Activated CD8-positive, alpha-beta memory T cell treated with anti-CD3 and anti-CD28 coated beads, Interleukin-2, amount 50 U/mL, for 48 hours (primary cell): ENCODE measurements at regions not wholly inside any gene's neighbourhood (a gene's known extent, or its start where the extent isn't known, plus 50 kb on each side); places are given as distances from the start of the nearest gene placed in this dataset.
"Not testable (repeated sequence)": the region's sequence is repeated elsewhere in the genome, so short reads cannot be mapped to it uniquely, and the experiment has no call there.

Source experiments
- DNase-seq: peaks from one replicate; pipeline ENCODE4 v3.0.0-alpha.2; 2020

DNA sequence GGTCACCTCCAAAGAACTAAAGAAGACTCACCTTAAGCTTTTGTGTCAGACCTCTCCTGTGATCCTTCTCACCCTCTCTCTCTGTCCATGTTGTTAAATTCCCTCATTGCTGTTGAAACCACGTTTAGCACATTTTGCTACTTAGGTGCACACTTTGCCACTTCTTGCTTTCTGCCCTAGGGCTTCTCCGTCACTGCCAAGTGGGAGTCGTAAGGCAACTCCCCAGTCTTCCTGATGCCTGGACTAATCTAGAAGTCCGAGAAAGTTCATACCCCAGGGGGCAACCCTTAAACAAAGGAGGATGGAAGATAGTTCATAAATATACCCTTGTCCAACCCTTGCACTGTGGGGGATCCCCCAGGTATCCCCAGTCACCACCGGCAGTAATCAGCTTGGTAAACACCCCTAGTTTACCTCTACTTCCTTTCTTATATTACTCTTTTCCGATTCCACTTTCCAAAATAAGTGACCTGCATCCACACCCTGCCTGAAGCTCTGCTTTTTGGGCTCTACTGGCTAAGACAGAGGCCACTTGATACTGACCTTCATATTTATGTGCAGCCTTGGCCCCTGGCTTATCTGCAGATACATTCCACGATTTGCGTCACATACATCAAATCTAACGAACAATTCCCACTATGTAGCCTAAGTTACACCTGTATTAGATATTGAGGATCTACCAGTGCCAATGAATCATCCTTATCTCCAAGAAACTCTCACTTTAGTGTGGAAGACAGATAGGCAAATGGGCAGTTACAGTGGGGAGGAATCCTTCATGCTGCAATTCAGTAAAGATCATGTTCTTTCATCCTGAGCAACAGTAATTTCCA, 776.2 kb downstream of the RNF144A start:
- no peak for DNase-seq

DNA sequence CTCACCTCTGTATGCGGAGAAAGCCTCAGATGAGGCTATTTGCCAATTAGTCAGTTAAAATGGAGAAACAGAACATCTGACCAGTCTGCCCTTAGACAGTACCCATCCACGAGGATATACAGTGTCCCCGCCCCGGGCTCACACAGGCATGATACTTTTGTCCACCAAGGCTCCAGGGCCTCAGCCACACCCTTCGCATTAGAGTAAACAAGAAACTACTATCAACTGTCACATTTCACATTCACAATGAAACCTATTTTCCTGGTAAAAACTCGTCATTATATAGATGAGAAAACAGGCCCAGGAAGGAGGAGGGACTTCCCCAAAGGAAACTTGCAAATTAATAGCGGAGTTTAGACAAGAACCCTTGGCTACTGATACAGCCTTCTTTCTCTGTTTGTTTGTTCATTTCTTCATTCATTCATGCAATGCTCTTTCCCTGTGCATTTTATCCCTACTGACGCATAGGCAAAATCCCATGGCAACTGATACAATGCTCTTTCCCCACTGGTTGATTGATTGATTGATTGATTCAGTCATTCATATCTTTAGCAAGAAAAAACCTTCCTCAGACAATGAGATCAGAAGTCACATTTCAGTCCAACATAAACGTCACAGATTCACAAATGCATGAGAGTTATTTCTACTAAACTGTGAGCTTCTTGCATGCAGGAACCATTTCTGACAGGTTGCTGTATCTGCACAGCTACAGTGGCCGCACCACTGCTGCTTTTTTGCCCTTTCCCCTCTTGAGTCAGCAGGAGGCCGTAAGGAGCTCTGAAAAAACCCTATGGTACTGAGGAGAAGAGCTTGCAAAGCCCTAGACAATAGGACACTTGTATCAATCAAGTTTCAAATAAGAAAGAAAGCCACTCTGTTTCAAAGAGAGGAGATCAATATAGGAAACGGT, 777.1 kb downstream of the RNF144A start:
- no peak for DNase-seq

- not testable (repeated sequence) for DNase-seq
Measured at GRCh38 chr2:7696556-7696955, 779.3 kb downstream of the RNF144A start.

DNA sequence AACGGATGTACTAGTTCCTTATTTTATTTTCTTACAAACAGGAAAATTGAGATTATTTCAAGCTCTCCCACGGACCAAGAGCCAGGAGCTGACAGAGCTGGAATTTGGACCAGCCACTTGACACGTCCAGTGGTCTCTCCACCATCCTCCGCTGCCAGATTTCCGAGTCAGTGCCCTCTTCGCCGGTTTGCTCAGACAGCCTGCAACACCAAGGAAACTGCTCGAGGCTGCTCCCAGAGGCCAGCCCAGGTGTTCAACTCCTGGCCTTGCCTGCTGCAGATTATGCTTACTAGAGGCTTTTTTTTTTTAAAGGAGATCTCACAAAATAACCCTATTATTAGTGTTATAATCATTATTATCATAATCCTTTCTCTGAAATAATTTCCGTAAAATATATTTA, 779.8 kb downstream of the RNF144A start:
- no peak for DNase-seq

- no peak for DNase-seq
Measured at GRCh38 chr2:7701791-7702190, 784.6 kb downstream of the RNF144A start.

- DNase-seq: no peak
Measured at GRCh38 chr2:7703048-7703447, 785.8 kb downstream of the RNF144A start.

DNA sequence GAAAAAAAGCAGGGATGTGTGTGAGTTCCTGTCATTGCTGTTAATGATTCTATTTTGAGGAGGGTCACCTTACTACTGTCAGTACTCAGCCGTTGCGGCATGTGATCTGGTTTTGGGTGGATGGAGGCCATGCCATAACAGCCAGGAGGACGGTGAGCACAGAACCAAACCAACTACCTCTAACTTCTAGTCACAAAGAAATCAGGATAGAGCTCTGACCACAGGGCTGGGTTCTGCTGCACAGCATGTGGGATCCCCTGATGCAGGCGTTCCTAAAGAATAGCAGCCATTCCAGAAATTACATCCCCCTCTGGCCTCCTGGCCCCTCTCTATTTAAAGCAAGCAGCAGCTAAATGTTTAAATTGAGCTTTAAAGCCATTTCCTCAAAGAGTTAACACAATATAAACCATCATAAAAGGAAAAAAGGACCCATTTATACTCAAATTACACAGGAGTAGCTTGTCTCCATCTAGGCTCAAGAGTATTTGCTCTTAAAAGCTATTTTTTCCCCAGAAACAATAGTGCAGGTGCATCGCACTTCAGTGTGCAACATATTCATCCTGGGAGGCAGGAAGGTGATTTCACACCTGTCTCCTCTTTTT, 786.4 kb downstream of the RNF144A start:
- DNase-seq: no peak

- DNase-seq: no peak
Measured at GRCh38 chr2:7704296-7704865, 787.2 kb downstream of the RNF144A start.

- no peak for DNase-seq
Measured at GRCh38 chr2:7706791-7707190, 789.6 kb downstream of the RNF144A start.

- no peak for DNase-seq
Measured at GRCh38 chr2:7707723-7708122, 790.5 kb downstream of the RNF144A start.

DNA sequence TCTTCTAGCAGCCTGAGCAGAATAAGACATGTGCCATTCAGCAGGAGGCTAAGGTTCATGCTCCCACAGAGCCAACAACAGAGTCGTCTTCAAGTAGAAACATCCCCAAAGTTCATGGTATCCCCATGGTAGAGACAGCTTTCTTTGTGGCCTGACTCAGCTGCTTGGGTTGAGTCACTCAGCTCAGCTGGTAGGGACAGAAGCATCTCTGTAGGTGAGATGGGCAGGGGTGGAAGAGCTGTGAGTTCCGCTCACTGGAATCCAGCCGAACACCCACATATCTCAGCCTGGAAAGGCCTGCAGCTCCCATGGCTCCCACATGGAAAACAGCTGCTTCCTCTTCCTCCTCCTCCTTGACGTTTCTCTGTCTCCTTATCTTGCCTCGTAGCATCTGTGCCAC, 792.7 kb downstream of the RNF144A start:
- no peak for DNase-seq

DNA sequence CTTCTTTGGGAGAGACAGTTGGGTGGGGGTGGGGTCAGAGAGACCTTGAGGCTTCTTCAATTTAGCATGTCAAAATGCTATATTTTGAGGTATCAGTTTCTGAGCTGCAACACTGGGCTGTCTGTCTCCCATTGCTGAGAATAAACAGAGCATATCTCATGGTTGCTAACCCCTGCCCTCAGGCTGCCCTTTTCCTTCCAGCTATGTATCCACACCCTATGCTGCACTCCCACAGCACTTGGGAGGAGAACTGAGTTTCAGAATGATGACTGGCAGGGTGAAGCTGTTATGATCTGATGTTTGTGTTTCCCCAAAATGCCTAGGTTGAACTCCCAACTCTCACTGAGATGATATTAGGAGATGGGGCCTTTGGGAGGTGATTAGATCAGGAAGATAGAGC, 794.0 kb downstream of the RNF144A start:
- no peak for DNase-seq

GRCh38 chr2:7719876-7720275, 802.7 kb downstream of the RNF144A start:
- DNase-seq: no peak

GRCh38 chr2:7721413-7721995, 804.3 kb downstream of the RNF144A start:
- DNase-seq: no peak

- DNase-seq: no peak
Measured at GRCh38 chr2:7722212-7722910, 805.1 kb downstream of the RNF144A start.

- no peak for DNase-seq
Measured at GRCh38 chr2:7724336-7724735, 807.1 kb downstream of the RNF144A start.

DNA sequence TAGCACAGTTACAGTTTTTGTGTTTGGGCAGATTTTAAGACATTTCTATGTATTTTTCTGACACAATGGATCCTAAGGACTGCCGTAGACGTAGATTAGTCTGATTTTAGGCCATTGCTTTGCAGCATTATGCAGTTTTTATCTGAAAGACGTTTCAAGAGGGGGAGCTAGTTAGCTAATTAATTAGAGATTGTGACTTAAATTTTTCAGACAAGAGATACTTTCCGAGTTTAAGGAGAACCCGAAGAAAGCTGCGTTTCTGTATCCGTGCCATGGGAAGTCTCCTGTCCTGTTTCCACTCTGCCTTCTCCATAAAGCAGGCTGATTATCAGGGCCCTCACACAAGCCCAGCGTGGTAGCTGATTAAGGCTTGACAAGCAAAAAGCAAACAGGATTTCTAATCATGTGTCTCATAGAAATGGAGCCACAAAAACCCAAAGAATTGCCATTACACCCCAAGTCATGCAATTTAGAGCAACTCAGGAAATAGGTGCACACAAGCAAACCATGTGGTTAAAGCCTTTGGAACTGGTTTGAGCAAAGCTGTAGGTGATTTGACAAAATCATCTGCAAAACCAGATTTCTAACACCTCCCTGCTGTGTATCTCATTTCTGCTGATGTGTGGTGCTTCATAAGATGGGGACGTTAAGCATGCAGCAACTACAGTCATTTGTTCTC, 808.1 kb downstream of the RNF144A start:
- no peak for DNase-seq

- no peak for DNase-seq
Measured at GRCh38 chr2:7725850-7726242, 808.6 kb downstream of the RNF144A start.

DNA sequence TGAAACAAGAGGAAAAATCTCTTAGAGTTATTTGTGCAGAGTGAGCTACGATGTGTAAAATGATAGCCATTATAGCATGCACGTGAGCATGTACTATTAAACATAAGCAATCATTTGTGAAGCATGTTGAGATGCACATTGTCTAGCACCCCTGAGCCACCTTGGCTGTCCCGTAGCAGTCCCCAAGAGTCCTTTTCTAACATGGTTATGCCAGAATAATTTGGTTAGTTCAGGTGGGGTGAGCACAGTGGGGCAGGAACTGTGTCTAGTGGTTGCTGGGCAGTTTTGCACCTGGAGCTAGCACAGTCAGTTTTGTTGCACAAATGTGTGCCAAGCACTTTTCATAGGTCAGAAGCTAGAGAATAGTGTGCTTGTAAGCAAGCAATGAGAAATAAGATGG, 809.8 kb downstream of the RNF144A start:
- no peak for DNase-seq

DNA sequence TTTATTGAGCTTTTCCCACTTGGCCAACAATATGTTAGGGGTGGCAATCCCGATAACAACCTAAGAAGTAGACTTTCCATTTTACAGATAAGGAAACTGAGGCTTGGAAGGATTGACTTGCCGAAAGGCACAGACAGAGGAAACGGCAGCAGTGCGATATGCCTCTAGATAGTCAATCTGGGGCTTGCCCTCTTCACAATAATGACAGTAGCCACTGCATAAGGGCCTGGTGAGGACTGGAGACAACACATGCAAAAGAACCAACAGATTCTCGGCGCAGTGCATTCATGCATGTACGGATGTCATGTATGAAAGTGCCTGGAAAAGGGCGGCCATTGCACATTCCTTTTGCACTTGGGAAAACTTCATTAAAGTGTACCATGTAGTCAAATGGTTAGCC, 811.2 kb downstream of the RNF144A start:
- no peak for DNase-seq

- DNase-seq: no peak
Measured at GRCh38 chr2:7730449-7730848, 813.2 kb downstream of the RNF144A start.

- no peak for DNase-seq
Measured at GRCh38 chr2:7730990-7731389, 813.8 kb downstream of the RNF144A start.
